ENCODE measurements at regions not wholly inside any gene's neighbourhood (a gene's known extent, or its start where the extent isn't known, plus 50 kb on each side); places are given as distances from the start of the nearest gene placed in this dataset.

- FAIRE-seq (no peak), ATAC-seq (no peak), DNase-seq (ENCODE audit: low spot score) (no peak)
- H3K27ac ChIP-seq (ENCODE audit: extremely low read length, insufficient read depth, low read length) = no peak overlapping the region
- intact Hi-C loops (cut with micrococcal nuclease; ENCODE audit: unreplicated experiment) = no loop called here
- no peak for TF ChIP-seq ZNF629 (CRISPR knock-in tag; conservative IDR thresholded peaks at IDR 0.05)
- no peaks in the 10 kb centered on the region for H3K4me1 ChIP-seq (ENCODE audit: insufficient read depth, low read length)
- no peak overlapping the region for H2AFZ ChIP-seq (ENCODE audit: low read length)
- ChIA-PET POLR2A (no interaction called here), CTCF (ENCODE audit: low intra/inter-chr PET ratio, low total read pairs) (no interaction called here)
- H3K36me3 ChIP-seq (replicated peaks in 1 of 2; ENCODE audit: control insufficient read depth in 1 of 2, insufficient read depth in 2 of 2, low read length in 2 of 2) = no peaks in the 10 kb centered on the region
- no TSS peak for BruUV-seq (replicated peaks)
- H4K20me1 ChIP-seq (ENCODE audit: insufficient read depth, low read length) = no peaks in the 10 kb centered on the region
- H3K79me2 ChIP-seq (ENCODE audit: insufficient read depth, low read length) = no peaks in the 10 kb centered on the region
- H3K4me2 ChIP-seq (ENCODE audit: low read depth, low read length) = no peak overlapping the region
- no peaks in the 10 kb centered on the region; a peak in 2 of 5 replicates for H3K27me3 ChIP-seq (ENCODE audit: control insufficient read depth in 1 of 2, insufficient read depth in 2 of 2, low read length in 2 of 2)
- H3K4me3 ChIP-seq (replicated peaks in 1 of 3; ENCODE audit: insufficient read depth in 1 of 3, low read depth in 2 of 3, low read length in 3 of 3) = no peak overlapping the region
- no peaks in the 10 kb centered on the region for H3K9me3 ChIP-seq (ENCODE audit: low read length)
- 4% methylated on average over 1 of the region's 1 CpG for WGBS (ENCODE audit: low lambda C conversion rate)
- no peak overlapping the region for H3K9ac ChIP-seq (ENCODE audit: insufficient read depth, low read depth, low read length)
- in situ Hi-C loops (cut with HindIII; ENCODE audit: extremely low pct_ligation_motif_present, low pct_unique_long_range_greater_than_20kb) = no loop called here
Observed at GRCh38 chr3:64352639-64352992, 127.3 kb upstream of the PRICKLE2 start.

GRCh38 chr3:64351713-64352638 lies 126.7 kb upstream of the PRICKLE2 start:
- Histone ChIP-seq H3K4me1 (ENCODE audit: insufficient read depth, low read length) (no peaks in the 10 kb centered on the region), H2AFZ (ENCODE audit: low read length) (no peak overlapping the region), H3K27me3 (ENCODE audit: control insufficient read depth in 1 of 2, insufficient read depth in 2 of 2, low read length in 2 of 2) (no peaks in the 10 kb centered on the region; a peak in 2 of 5 replicates), H3K9ac (ENCODE audit: insufficient read depth, low read depth, low read length) (no peak overlapping the region), H3K27ac (ENCODE audit: extremely low read length, insufficient read depth, low read length) (no peak overlapping the region), H3K4me2 (ENCODE audit: low read depth, low read length) (no peak overlapping the region), H3K36me3 (replicated peaks in 1 of 2; ENCODE audit: control insufficient read depth in 1 of 2, insufficient read depth in 2 of 2, low read length in 2 of 2) (no peaks in the 10 kb centered on the region), H3K79me2 (ENCODE audit: insufficient read depth, low read length) (no peaks in the 10 kb centered on the region), H4K20me1 (ENCODE audit: insufficient read depth, low read length) (no peaks in the 10 kb centered on the region), H3K4me3 (replicated peaks in 1 of 3; ENCODE audit: insufficient read depth in 1 of 3, low read depth in 2 of 3, low read length in 3 of 3) (no peak overlapping the region), H3K9me3 (ENCODE audit: low read length) (no peaks in the 10 kb centered on the region)
- in situ Hi-C loops (cut with HindIII; ENCODE audit: extremely low pct_ligation_motif_present, low pct_unique_long_range_greater_than_20kb) = no loop called here
- intact Hi-C loops (cut with micrococcal nuclease; ENCODE audit: unreplicated experiment) = no loop called here
- ChIA-PET CTCF (ENCODE audit: low intra/inter-chr PET ratio, low total read pairs) (no interaction called here), POLR2A (no interaction called here)
- 34% methylated on average over 7 of the region's 7 CpGs for WGBS (ENCODE audit: low lambda C conversion rate)
- BruUV-seq (replicated peaks) = no TSS peak
- DNase-seq (ENCODE audit: low spot score) (no peak), FAIRE-seq (no peak), ATAC-seq (no peak)
- TF ChIP-seq RNF219 (CRISPR knock-in tag; IDR thresholded peaks at IDR 0.05) (no peak), THYN1 (CRISPR knock-in tag; IDR thresholded peaks at IDR 0.05; ENCODE audit: borderline replicate concordance, low read depth) (no peak), SKIL (CRISPR knock-in tag; IDR thresholded peaks at IDR 0.05; ENCODE audit: borderline replicate concordance) (no peak), MZF1 (CRISPR knock-in tag; IDR thresholded peaks at IDR 0.05; ENCODE audit: borderline replicate concordance) (no peak), ZBTB26 (CRISPR knock-in tag; IDR thresholded peaks at IDR 0.05; ENCODE audit: borderline replicate concordance) (no peak), ZNF317 (CRISPR knock-in tag; IDR thresholded peaks at IDR 0.05) (no peak)

Data from HepG2 (cell line).